Effector memory CD4-positive, alpha-beta T cell (primary cell): ENCODE measurements at regions not wholly inside any gene's neighbourhood (a gene's known extent, or its start where the extent isn't known, plus 50 kb on each side); places are given as distances from the start of the nearest gene placed in this dataset.
"Not testable (repeated sequence)": the region's sequence is repeated elsewhere in the genome, so short reads cannot be mapped to it uniquely, and the experiment has no call there.

ENCODE experiments used
- DNase-seq, 3 donors: peaks; one replicate each; pipeline ENCODE4 v3.0.0-alpha.2; 2020
- H3K27ac ChIP-seq: 2 replicates; pipeline ENCODE4 v1.7.0; 2013; ENCODE audit warnings: mild to moderate bottlenecking, low read length, moderate library complexity; ENCODE audit not compliant: insufficient read depth, poor library complexity, severe bottlenecking
- H3K27me3 ChIP-seq: replicated peaks from 2 replicates; pipeline ENCODE4 v1.7.0; 2013; ENCODE audit warnings: mild to moderate bottlenecking, low read length; ENCODE audit not compliant: insufficient read depth, control insufficient read depth, poor library complexity, severe bottlenecking
- H3K36me3 ChIP-seq: 2 replicates; pipeline ENCODE4 v1.7.0; 2013; ENCODE audit warnings: mild to moderate bottlenecking, low read length, moderate library complexity; ENCODE audit not compliant: control insufficient read depth, insufficient read depth
- H3K4me1 ChIP-seq: 2 replicates; pipeline ENCODE4 v1.7.0; 2013; ENCODE audit warnings: low read length, mild to moderate bottlenecking; ENCODE audit not compliant: control insufficient read depth, insufficient read depth, poor library complexity, severe bottlenecking
- H3K4me3 ChIP-seq: 2 replicates; pipeline ENCODE4 v1.7.0; 2013; ENCODE audit warnings: low read length, low read depth, mild to moderate bottlenecking; ENCODE audit not compliant: insufficient read depth, poor library complexity, severe bottlenecking
- H3K9me3 ChIP-seq: 2 replicates; pipeline ENCODE4 v1.7.0; 2013; ENCODE audit warnings: mild to moderate bottlenecking, low read length, moderate library complexity; ENCODE audit not compliant: control insufficient read depth

DNA sequence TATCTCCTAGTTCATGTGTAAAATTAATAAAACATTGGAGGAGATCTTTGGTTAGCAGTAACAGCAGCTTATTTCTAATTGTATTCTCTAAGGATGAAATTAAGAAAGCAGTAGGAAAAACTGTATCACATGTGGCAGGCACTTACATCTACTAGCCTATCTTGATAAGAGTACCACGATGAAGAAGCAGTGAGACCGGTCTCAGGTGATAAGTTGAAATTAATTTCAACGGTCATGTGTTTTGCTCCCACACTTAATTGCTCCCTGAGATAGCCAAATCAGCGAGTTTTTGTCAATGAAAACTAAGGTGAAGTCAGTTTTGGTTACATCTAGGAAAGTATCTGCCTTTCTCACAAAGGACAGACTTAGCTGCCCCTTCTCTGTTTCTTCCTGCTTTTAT lies 115.8 kb upstream of the WIPF3 start:
- not testable (repeated sequence) for H3K27ac ChIP-seq, H3K4me1 ChIP-seq, H3K4me3 ChIP-seq, H3K9me3 ChIP-seq, H3K27me3 ChIP-seq, H3K36me3 ChIP-seq, DNase-seq

DNA sequence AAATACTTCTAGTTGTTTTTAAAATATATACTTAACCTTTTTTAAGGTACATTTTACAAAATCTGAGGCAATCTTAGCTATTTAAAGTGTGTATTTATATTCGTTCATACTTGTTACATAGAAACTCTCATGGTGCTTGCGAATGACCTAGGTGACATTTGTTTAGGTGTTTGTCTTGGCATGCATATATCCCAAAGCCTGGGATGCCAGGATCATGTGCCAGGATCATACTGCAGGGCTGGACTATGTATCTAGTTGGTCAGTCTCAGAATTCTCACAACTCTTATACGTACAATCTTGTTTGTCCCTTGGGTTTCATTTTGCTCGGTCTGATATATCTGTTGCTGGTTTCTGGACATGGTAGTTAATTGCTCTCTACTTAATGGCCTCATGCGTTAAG lies 109.9 kb upstream of the WIPF3 start:
- H3K27ac ChIP-seq, H3K4me3 ChIP-seq, H3K4me1 ChIP-seq, H3K27me3 ChIP-seq, H3K9me3 ChIP-seq, H3K36me3 ChIP-seq, DNase-seq: not testable (repeated sequence)

DNA sequence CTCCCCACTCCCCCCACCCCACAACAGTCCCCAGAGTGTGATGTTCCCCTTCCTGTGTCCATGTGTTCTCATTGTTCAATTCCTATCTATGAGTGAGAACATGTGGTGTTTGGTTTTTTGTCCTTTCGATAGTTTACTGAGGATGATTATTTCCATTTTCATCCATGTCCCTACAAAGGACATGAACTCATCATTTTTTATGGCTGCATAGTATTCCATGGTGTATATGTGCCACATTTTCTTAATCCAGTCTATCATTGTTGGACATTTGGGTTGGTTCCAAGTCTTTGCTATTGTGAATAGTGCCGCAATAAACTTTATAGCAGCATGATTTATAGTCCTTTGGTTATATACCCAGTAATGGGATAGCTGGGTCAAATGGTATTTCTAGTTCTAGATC lies 106.6 kb upstream of the WIPF3 start:
- not testable (repeated sequence) for DNase-seq, H3K9me3 ChIP-seq, H3K36me3 ChIP-seq, H3K27me3 ChIP-seq, H3K27ac ChIP-seq, H3K4me1 ChIP-seq, H3K4me3 ChIP-seq

DNA sequence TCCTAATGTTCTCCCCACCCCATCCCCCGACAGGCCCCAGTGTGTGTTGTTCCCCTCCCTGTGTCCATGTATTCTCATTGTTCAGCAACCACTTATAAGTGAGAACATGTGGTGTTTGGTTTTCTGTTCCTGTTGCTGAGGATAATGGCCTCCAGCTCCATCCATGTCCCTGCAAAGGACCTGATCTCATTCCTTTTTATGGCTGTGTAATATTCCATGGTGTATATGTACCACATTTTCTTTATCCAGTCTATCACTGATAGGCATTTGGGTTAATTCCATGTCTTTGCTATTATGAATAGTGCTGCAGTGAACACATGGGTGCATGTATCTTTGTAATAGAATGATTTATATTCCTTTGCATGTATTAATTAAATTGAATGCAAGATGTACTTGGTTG lies 104.8 kb upstream of the WIPF3 start:
- H3K36me3 ChIP-seq, DNase-seq: not testable (repeated sequence)

DNA sequence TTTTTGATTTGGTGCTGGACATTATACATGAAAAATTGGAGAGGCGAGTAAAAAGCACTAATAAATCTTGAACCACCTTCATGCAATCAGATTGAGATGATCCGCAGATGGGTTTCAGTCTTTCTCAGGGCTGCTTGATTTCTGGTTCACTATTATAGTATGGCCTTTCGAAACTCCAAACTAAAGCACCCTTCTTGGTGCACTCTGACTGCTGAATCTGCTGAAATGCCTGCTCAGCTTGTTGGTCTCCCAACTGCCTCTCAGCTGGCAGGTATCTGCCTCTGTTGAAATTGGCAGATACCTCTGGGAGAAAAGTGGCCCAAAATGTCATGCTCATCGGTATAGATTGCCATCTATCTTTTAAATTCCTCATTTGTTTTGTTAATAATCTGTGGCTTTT lies 102.5 kb upstream of the WIPF3 start:
- not testable (repeated sequence) for DNase-seq, H3K27ac ChIP-seq, H3K27me3 ChIP-seq, H3K4me1 ChIP-seq, H3K9me3 ChIP-seq, H3K36me3 ChIP-seq, H3K4me3 ChIP-seq

More for the DNA sequence above, 104.8 kb upstream of the WIPF3 start:
- not testable (repeated sequence) for H3K9me3 ChIP-seq, H3K27me3 ChIP-seq, H3K27ac ChIP-seq, H3K4me3 ChIP-seq, H3K4me1 ChIP-seq

DNA sequence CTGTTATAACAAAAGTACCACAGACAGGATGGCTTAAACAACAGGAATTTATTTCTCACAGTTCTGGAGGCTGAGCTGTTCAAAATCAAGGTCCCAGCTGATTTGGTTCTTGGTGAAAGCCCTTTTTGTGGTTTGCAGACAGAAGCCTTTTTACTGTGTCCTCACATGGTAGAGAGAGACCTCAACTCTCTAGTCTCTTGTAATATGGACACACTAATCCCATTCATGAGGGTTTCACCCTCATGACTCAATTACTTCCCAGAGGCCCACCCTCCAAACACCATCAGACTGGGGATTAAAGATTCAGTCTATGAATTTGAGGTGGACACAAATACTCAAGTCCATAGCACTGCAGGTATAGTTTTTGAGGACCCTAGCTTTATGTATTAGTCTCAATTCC lies 97.3 kb upstream of the WIPF3 start:
- DNase-seq, H3K4me1 ChIP-seq, H3K27me3 ChIP-seq: not testable (repeated sequence)

DNA sequence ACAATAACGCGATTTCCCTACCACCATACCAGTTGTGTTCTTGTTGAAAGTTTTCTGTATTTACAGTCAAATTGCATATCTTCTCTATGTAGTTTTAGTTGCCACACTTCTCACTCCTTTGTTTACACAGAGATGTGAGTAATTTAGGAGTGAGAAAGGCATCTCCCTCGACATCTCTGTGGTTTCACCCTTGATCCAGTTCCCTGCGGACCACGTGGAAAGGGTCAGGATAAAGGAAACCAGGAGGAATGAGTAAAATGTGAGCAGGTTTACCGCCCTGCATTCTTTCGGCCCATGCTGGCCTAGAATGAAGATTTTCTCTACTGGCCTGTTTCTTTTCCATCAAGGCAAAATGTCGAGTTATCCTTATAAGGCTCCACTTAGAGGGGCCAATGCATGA lies 83.2 kb upstream of the WIPF3 start:
- not testable (repeated sequence) for H3K4me1 ChIP-seq, DNase-seq, H3K4me3 ChIP-seq

More for the DNA sequence above, 97.3 kb upstream of the WIPF3 start:
- not testable (repeated sequence) for H3K27ac ChIP-seq, H3K4me3 ChIP-seq, H3K36me3 ChIP-seq, H3K9me3 ChIP-seq

DNA sequence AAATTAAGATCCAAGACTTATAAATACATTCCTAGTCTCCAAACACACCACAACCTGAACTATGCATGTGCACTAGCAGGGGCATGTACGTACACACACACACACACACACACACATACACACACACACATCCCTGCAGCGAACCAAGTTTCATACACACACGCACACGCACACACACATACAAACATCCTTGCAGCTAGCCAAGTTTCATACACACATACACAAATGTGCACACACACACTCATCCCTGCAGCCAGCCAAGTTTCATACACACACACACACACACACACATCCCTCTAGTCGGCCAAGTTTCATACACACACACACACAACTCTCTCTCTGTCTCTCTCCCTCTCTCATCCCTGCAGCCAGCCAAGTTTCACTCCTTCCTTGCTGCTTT lies 82.7 kb upstream of the WIPF3 start:
- Histone ChIP-seq H3K27ac (no peak overlapping the region), H3K4me3 (no peak overlapping the region), H3K4me1 (no peaks in the 10 kb centered on the region), H3K27me3 (no peaks in the 10 kb centered on the region), H3K36me3 (no peaks in the 10 kb centered on the region), H3K9me3 (no peaks in the 10 kb centered on the region)
- no peak for DNase-seq

More for the DNA sequence above, 83.2 kb upstream of the WIPF3 start:
- not testable (repeated sequence) for H3K36me3 ChIP-seq, H3K27ac ChIP-seq, H3K9me3 ChIP-seq, H3K27me3 ChIP-seq

DNA sequence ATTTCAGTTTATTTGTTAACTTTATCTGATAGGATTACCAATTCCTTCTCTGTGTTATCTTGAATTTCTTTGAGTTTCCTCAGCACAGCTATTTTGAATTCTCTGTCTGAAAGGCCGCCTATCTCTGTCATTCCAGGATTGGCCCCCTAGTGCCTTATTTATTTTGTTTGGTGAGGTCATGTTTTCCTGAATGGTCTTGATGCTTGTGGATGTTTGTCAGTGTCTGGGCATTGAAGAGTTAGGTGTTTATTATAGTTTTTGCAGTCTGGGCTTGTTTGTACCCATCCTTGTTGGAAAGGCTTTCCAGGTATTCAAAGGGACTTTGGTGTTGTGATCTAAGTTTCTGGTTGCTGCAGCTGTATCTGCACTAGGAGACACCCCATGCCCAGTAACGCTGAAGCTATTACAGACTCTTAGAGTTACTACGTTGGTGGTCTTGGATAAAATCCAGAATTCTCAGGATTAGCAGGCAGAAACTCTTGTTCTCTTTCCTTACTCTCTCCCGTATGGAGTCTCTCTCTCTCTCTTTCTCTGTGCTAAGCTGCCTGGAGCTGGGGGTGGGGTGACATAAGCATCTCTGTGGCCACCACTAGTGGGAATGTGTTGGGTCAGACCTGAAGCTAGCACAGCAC lies 76.7 kb upstream of the WIPF3 start:
- H3K4me3 ChIP-seq, H3K4me1 ChIP-seq, DNase-seq, H3K27ac ChIP-seq, H3K36me3 ChIP-seq, H3K27me3 ChIP-seq, H3K9me3 ChIP-seq: not testable (repeated sequence)

DNA sequence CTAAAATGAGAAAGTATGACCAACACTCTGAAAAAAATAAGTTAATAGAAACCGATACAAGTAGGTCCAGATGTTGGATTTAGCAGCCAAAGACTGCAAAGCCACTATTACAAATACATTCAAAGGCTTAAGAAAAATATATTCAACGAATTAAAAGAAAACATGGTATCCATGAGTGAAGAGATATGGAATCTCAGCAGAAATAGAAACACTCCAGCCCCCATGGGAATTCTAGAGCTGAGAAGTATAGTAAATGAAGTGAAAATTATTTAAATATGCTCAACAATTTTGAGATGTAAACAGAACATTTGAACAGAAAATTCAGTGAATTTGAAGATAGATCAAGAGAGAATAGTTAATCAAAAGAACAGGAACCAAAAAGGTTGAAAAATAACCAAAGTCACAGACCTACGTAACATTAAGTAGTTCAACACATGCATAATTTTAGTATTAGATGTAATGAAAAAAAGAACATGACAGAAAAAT lies 72.0 kb upstream of the WIPF3 start:
- Histone ChIP-seq H3K9me3 (no peaks in the 10 kb centered on the region), H3K27ac (no peak overlapping the region), H3K4me3 (no peak overlapping the region), H3K36me3 (no peaks in the 10 kb centered on the region), H3K27me3 (no peaks in the 10 kb centered on the region), H3K4me1 (no peaks in the 10 kb centered on the region)
- DNase-seq: no peak
